Endothelial cell of umbilical vein (primary cell): ENCODE measurements at regions not wholly inside any gene's neighbourhood (a gene's known extent, or its start where the extent isn't known, plus 50 kb on each side); places are given as distances from the start of the nearest gene placed in this dataset.

Source experiments
- BruUV-seq: library from RNA; stranded (reverse); fragments of 400-500 nt; replicated peaks from 2 replicates; lab custom pipeline; 2021; lab: Mats Ljungman, UMichigan
- CTCF ChIA-PET: fragments of 300-600, 350-600 bp; sonication (Branson Sonifier 250); formaldehyde crosslinking; loops from one replicate; lab custom pipeline; 2021; ENCODE audit warnings: antibody characterized with exemption, inconsistent platforms; lab: Charles Lee
- POLR2A ChIA-PET: fragments of 300-600, 350-600 bp; sonication (Branson Sonifier 250); formaldehyde crosslinking; loops from one replicate; lab custom pipeline; 2021; ENCODE audit warnings: antibody characterized with exemption, inconsistent platforms; lab: Charles Lee
- DNase-seq: peaks from one replicate; pipeline ENCODE4 v3.0.0-alpha.2; 2011; ENCODE audit warnings: low read depth, low spot score
- FAIRE-seq: peaks from 2 replicates; lab custom pipeline; 2011; peaks lifted over from hg19 to GRCh38; lab: Jason Lieb, UNC
- H2AFZ ChIP-seq: 2 replicates; pipeline ENCODE4 v1.6.0; 2012; ENCODE audit warnings: low read depth, low read length, control low read depth, inconsistent platforms
- H3K27ac ChIP-seq: 2 replicates; pipeline ENCODE4 v1.5.1; 2011; ENCODE audit warnings: low read depth, mild to moderate bottlenecking, control low read depth, low read length, moderate library complexity; ENCODE audit not compliant: insufficient read depth
- H3K27me3 ChIP-seq, 2 experiments: 2 replicates each; pipeline versions ENCODE4 v1.6.0 to v1.6.1; 2011; ENCODE audit warnings: low read length in 2 of 2, mixed read lengths in 1 of 2; ENCODE audit not compliant: control insufficient read depth in 2 of 2, insufficient read depth in 2 of 2
- H3K36me3 ChIP-seq, 2 experiments: 2 replicates in 1 of 2; 3 replicates in 1 of 2; pipeline ENCODE4 v1.5.1; 2011; ENCODE audit warnings: low read length in 2 of 2, mild to moderate bottlenecking in 1 of 2, moderate library complexity in 1 of 2; ENCODE audit not compliant: control insufficient read depth in 2 of 2, insufficient read depth in 2 of 2; ENCODE audit errors: extremely low read depth in 1 of 2
- H3K4me1 ChIP-seq: 3 replicates; pipeline ENCODE4 v1.5.1; 2011; ENCODE audit warnings: mild to moderate bottlenecking, low read length; ENCODE audit not compliant: control insufficient read depth, insufficient read depth; ENCODE audit errors: extremely low read depth
- H3K4me2 ChIP-seq: 2 replicates; pipeline ENCODE4 v1.6.1; 2011; ENCODE audit warnings: low read length, control low read depth, mixed read lengths; ENCODE audit not compliant: insufficient read depth
- H3K4me3 ChIP-seq, 3 experiments: fragments of 200-600 bp in 1 of 3; sonication (generic), shearing (Covaris generic) in 1 of 3; replicated peaks in 1 of 3; 2 replicates each; pipeline ENCODE4 v1.5.1; 2011 to 2016; ENCODE audit warnings: control low read depth in 3 of 3, low read length in 3 of 3, mild to moderate bottlenecking in 2 of 3, inconsistent platforms in 1 of 3, low read depth in 1 of 3, moderate library complexity in 1 of 3; ENCODE audit not compliant: insufficient read depth in 1 of 3
- H3K79me2 ChIP-seq: 2 replicates; pipeline ENCODE4 v1.6.0; 2012; ENCODE audit warnings: low read length, inconsistent platforms; ENCODE audit not compliant: control insufficient read depth, insufficient read depth
- H3K9ac ChIP-seq: replicated peaks from 2 replicates; pipeline ENCODE3; 2011; ENCODE audit warnings: low read length, control low read depth; ENCODE audit not compliant: insufficient read depth; ENCODE audit errors: extremely low read depth
- H3K9me1 ChIP-seq: replicated peaks from 3 replicates; pipeline ENCODE4 v1.6.0; 2011; ENCODE audit warnings: mild to moderate bottlenecking, low read length; ENCODE audit not compliant: control insufficient read depth, insufficient read depth; ENCODE audit errors: extremely low read depth
- H3K9me3 ChIP-seq: replicated peaks from 2 replicates; pipeline ENCODE4 v1.5.1; 2012; ENCODE audit warnings: low read length, inconsistent platforms; ENCODE audit not compliant: control insufficient read depth, insufficient read depth
- H4K20me1 ChIP-seq: replicated peaks from 2 replicates; pipeline ENCODE3; 2011; ENCODE audit warnings: mild to moderate bottlenecking, low read length; ENCODE audit not compliant: control insufficient read depth, insufficient read depth; ENCODE audit errors: extremely low read depth
- EZH2 ChIP-seq: IDR thresholded peaks from 2 replicates; pipeline ENCODE4 v1.6.1; 2012; ENCODE audit warnings: borderline replicate concordance, low read depth, mild to moderate bottlenecking, moderate library complexity, low read length, inconsistent platforms; ENCODE audit not compliant: severe bottlenecking
- FOS ChIP-seq: IDR thresholded peaks from 2 replicates; pipeline ENCODE4 v1.6.1; 2011; ENCODE audit warnings: mild to moderate bottlenecking, low read length, moderate library complexity, borderline replicate concordance; ENCODE audit not compliant: insufficient read depth
- GATA2 ChIP-seq: IDR thresholded peaks from 2 replicates; pipeline ENCODE4 v1.7.0; 2011; ENCODE audit warnings: low read depth, mild to moderate bottlenecking, moderate library complexity, mixed read lengths, low read length; ENCODE audit not compliant: insufficient read length, insufficient read depth
- JUN ChIP-seq: IDR thresholded peaks from 2 replicates; pipeline ENCODE4 v1.6.1; 2011; ENCODE audit warnings: borderline replicate concordance, low read depth; ENCODE audit not compliant: insufficient read length, insufficient read depth
- MYC ChIP-seq: IDR thresholded peaks from one replicate; pipeline ENCODE4 v1.6.1; 2011; ENCODE audit warnings: mild to moderate bottlenecking, low read depth, low read length
- POLR2A ChIP-seq: IDR thresholded peaks from 2 replicates; pipeline ENCODE4 v1.6.1; 2012; ENCODE audit warnings: low read depth, mild to moderate bottlenecking, control low read depth, low read length
- POLR2AphosphoS5 ChIP-seq: IDR thresholded peaks from 2 replicates; pipeline ENCODE4 v1.6.1; 2012; ENCODE audit warnings: low read depth, mild to moderate bottlenecking, control low read depth, low read length, moderate library complexity; ENCODE audit not compliant: insufficient read depth
- dilution Hi-C: fragments of 300-500 bp; cut with MboI; formaldehyde crosslinking; loops from one replicate; pipeline ENCODE4 v1.15.0; 2019; ENCODE audit warnings: low sequenced_read_pairs; ENCODE audit not compliant: extremely low pct_ligation_motif_present
- intact Hi-C: fragments of 100-400 bp; cut with micrococcal nuclease; formaldehyde crosslinking; loops from one replicate; pipeline ENCODE4 v1.10.0; 2022
- TF ChIP-seq, protein P1 (sequence below): IDR thresholded peaks from 2 replicates; pipeline ENCODE4 v1.6.1; 2011; ENCODE audit not compliant: insufficient read depth, insufficient read length
- TF ChIP-seq, protein P2 (sequence below), 2 donors: IDR thresholded peaks; 1 replicate in 1 of 2; 2 replicates in 1 of 2; pipeline ENCODE4 v1.5.1; 2011; ENCODE audit warnings: low read length in 2 of 2, mild to moderate bottlenecking in 2 of 2, moderate library complexity in 2 of 2, control low read depth in 1 of 2, inconsistent platforms in 1 of 2, low read depth in 1 of 2; ENCODE audit not compliant: insufficient read depth in 1 of 2; ENCODE audit errors: extremely low read depth in 1 of 2

DNA sequence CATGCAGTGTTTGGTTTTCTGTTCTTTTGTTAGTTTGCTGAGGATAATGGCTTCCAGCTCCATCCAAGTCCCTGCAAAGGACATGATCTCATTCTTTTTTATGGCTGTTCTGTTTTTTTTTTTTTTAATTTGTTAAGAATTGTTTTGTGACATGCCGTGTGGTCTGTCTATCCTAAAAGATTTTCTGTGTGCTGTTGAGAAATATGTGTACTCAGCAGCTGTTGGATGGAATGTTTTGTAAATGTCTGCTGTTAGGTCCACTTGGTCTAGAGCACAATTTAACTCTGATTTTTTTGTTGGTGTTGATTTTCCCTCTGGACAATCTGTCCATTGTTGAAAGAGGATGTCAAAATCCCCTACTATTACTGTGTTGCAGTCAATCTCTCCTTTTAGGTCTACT is 80.4 kb upstream of the WDR75 start:
- dilution Hi-C loops (no loop called here), intact Hi-C loops (no loop called here)
- Histone ChIP-seq H3K27me3 (no peaks in the 10 kb centered on the region), H2AFZ (no peak overlapping the region), H3K4me3 (no peak overlapping the region), H4K20me1 (no peaks in the 10 kb centered on the region), H3K4me1 (peaks cover 12% of the 10 kb centered on the region), H3K9ac (no peak overlapping the region), H3K4me2 (no peak overlapping the region), H3K79me2 (no peaks in the 10 kb centered on the region), H3K9me3 (no peaks in the 10 kb centered on the region), H3K27ac (no peak overlapping the region), H3K36me3 (no peaks in the 10 kb centered on the region), H3K9me1 (no peaks in the 10 kb centered on the region)
- FAIRE-seq (no peak), DNase-seq (no peak)
- CTCF ChIA-PET, result no interaction called here
- TF ChIP-seq JUN (no peak), FOS (no peak), POLR2AphosphoS5 (no peak), EZH2 (no peak), POLR2A (no peak), GATA2 (no peak), MYC (no peak)
- TF ChIP-seq, protein P1, sequence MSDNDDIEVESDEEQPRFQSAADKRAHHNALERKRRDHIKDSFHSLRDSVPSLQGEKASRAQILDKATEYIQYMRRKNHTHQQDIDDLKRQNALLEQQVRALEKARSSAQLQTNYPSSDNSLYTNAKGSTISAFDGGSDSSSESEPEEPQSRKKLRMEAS, result no peak
- TF ChIP-seq, protein P2, sequence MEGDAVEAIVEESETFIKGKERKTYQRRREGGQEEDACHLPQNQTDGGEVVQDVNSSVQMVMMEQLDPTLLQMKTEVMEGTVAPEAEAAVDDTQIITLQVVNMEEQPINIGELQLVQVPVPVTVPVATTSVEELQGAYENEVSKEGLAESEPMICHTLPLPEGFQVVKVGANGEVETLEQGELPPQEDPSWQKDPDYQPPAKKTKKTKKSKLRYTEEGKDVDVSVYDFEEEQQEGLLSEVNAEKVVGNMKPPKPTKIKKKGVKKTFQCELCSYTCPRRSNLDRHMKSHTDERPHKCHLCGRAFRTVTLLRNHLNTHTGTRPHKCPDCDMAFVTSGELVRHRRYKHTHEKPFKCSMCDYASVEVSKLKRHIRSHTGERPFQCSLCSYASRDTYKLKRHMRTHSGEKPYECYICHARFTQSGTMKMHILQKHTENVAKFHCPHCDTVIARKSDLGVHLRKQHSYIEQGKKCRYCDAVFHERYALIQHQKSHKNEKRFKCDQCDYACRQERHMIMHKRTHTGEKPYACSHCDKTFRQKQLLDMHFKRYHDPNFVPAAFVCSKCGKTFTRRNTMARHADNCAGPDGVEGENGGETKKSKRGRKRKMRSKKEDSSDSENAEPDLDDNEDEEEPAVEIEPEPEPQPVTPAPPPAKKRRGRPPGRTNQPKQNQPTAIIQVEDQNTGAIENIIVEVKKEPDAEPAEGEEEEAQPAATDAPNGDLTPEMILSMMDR (IDR thresholded peaks at IDR 0.05; ENCODE audit: extremely low read depth in 1 of 2, insufficient read depth in 1 of 2, low read depth in 1 of 2, low read length in 2 of 2), result no peak
- POLR2A ChIA-PET, result no interaction called here
- no TSS peak for BruUV-seq
